ENCODE measurements at regions not wholly inside any gene's neighbourhood (a gene's known extent, or its start where the extent isn't known, plus 50 kb on each side); places are given as distances from the start of the nearest gene placed in this dataset.

GRCh38 chr6:12415980-12416598 is 125.9 kb downstream of the EDN1 start:
- H3K4me3 ChIP-seq = no peak overlapping the region
- intact Hi-C loops (cut with DNase I; ENCODE audit: low total_unique reads) = no loop called here
- peak overlapping the region; percentile 42 to 64 for H3K27ac ChIP-seq
- H3K27me3 ChIP-seq = no peaks in the 10 kb centered on the region
- H3K9me3 ChIP-seq = no peaks in the 10 kb centered on the region
- DNase-seq = no peak
- no peak for TF ChIP-seq CTCF (IDR thresholded peaks at IDR 0.05)
- H3K4me1 ChIP-seq = peaks cover 0 to 46% (median 6%) of the 10 kb centered on the region in 4 donors
- no peaks in the 10 kb centered on the region for H3K36me3 ChIP-seq

GRCh38 chr6:12417191-12417590 is 127.0 kb downstream of the EDN1 start:
- Histone ChIP-seq H3K4me1 (peaks cover 0 to 46% (median 6%) of the 10 kb centered on the region in 4 donors), H3K9me3 (no peaks in the 10 kb centered on the region), H3K4me3 (no peak overlapping the region), H3K27me3 (no peaks in the 10 kb centered on the region), H3K36me3 (no peaks in the 10 kb centered on the region), H3K27ac (peak overlapping the region in 1 of 2 donors; percentile 42)
- TF ChIP-seq CTCF (IDR thresholded peaks at IDR 0.05) = no peak
- no peak for DNase-seq
- intact Hi-C loops (cut with DNase I; ENCODE audit: low total_unique reads) = no loop called here

- no peak for DNase-seq
- Histone ChIP-seq H3K4me1 (peaks cover 0 to 54% (median 16%) of the 10 kb centered on the region in 4 donors), H3K27ac (peak overlapping the region; percentile 32 to 55), H3K9me3 (no peaks in the 10 kb centered on the region), H3K27me3 (no peaks in the 10 kb centered on the region), H3K4me3 (no peak overlapping the region), H3K36me3 (no peaks in the 10 kb centered on the region)
- no peak for TF ChIP-seq CTCF (IDR thresholded peaks at IDR 0.05)
- intact Hi-C loops (cut with DNase I; ENCODE audit: low total_unique reads) = no loop called here
Observed at GRCh38 chr6:12418946-12419345, 128.8 kb downstream of the EDN1 start.

GRCh38 chr6:12419631-12420272 is 129.6 kb downstream of the EDN1 start:
- no peaks in the 10 kb centered on the region for H3K36me3 ChIP-seq
- H3K27ac ChIP-seq = peak overlapping the region; percentile 32 to 55
- H3K9me3 ChIP-seq = no peaks in the 10 kb centered on the region
- no peak for TF ChIP-seq CTCF (IDR thresholded peaks at IDR 0.05)
- no peaks in the 10 kb centered on the region for H3K27me3 ChIP-seq
- no peak for DNase-seq
- intact Hi-C loops (cut with DNase I; ENCODE audit: low total_unique reads) = no loop called here
- no peak overlapping the region for H3K4me3 ChIP-seq
- H3K4me1 ChIP-seq = peaks cover 0 to 48% (median 16%) of the 10 kb centered on the region in 4 donors

GRCh38 chr6:12420626-12421025 is 130.5 kb downstream of the EDN1 start:
- peaks cover 0 to 49% (median 13%) of the 10 kb centered on the region in 4 donors for H3K4me1 ChIP-seq
- H3K4me3 ChIP-seq = no peak overlapping the region
- intact Hi-C loops (cut with DNase I; ENCODE audit: low total_unique reads) = no loop called here
- no peak for DNase-seq
- no peaks in the 10 kb centered on the region for H3K36me3 ChIP-seq
- H3K27ac ChIP-seq = peak overlapping the region in 1 of 2 donors; percentile 55
- no peaks in the 10 kb centered on the region for H3K9me3 ChIP-seq
- no peaks in the 10 kb centered on the region for H3K27me3 ChIP-seq
- TF ChIP-seq CTCF (IDR thresholded peaks at IDR 0.05) = no peak
